Astrocyte (in vitro differentiated cells and primary cell): ENCODE measurements at regions not wholly inside any gene's neighbourhood (a gene's known extent, or its start where the extent isn't known, plus 50 kb on each side); places are given as distances from the start of the nearest gene placed in this dataset.
A peak's percentile ranks its signal among the peaks of the same experiment; 100 is the strongest.

Source experiments
- DNase-seq: peaks from one replicate; pipeline ENCODE4 v3.0.0-alpha.2; 2010; ENCODE audit warnings: low read depth
- FAIRE-seq: peaks from 2 replicates; lab custom pipeline; 2011; peaks lifted over from hg19 to GRCh38; lab: Jason Lieb, UNC
- H2AFZ ChIP-seq: 2 replicates; pipeline ENCODE4 v1.6.0; 2012; ENCODE audit warnings: low read depth, low read length, inconsistent platforms
- H3K27ac ChIP-seq: 2 replicates; pipeline ENCODE4 v1.5.1; 2011; ENCODE audit warnings: low read depth, low read length, inconsistent platforms
- H3K27me3 ChIP-seq: 2 replicates; pipeline ENCODE4 v1.6.0; 2011; ENCODE audit warnings: low read length, inconsistent platforms; ENCODE audit not compliant: insufficient read depth
- H3K36me3 ChIP-seq: 2 replicates; pipeline ENCODE4 v1.5.1; 2011; ENCODE audit warnings: low read length, inconsistent platforms; ENCODE audit not compliant: insufficient read depth
- H3K4me1 ChIP-seq: 2 replicates; pipeline ENCODE4 v1.5.1; 2011; ENCODE audit warnings: low read length, inconsistent platforms; ENCODE audit not compliant: insufficient read depth
- H3K4me2 ChIP-seq: 2 replicates; pipeline ENCODE4 v1.6.0; 2012; ENCODE audit warnings: low read length, inconsistent platforms
- H3K4me3 ChIP-seq: 2 replicates; pipeline ENCODE4 v1.5.1; 2011; ENCODE audit warnings: low read depth, mild to moderate bottlenecking, low read length, inconsistent platforms; ENCODE audit not compliant: insufficient read depth
- H3K79me2 ChIP-seq: 2 replicates; pipeline ENCODE4 v1.6.0; 2012; ENCODE audit warnings: mild to moderate bottlenecking, low read length, inconsistent platforms; ENCODE audit not compliant: insufficient read depth
- H3K9ac ChIP-seq: 2 replicates; pipeline ENCODE4 v1.6.0; 2012; ENCODE audit warnings: mild to moderate bottlenecking, low read length, inconsistent platforms
- H3K9me3 ChIP-seq: 2 replicates; pipeline ENCODE4 v1.5.1; 2012; ENCODE audit warnings: low read depth, mild to moderate bottlenecking, low read length, inconsistent platforms; ENCODE audit not compliant: insufficient read depth
- H4K20me1 ChIP-seq: 2 replicates; pipeline ENCODE4 v1.6.0; 2012; ENCODE audit warnings: low read length, inconsistent platforms; ENCODE audit not compliant: insufficient read depth
- H3K27ac Mint-ChIP-seq: one replicate; pipeline ENCODE4 v1.8.0; 2021; ENCODE audit warnings: mild to moderate bottlenecking, mixed read lengths; ENCODE audit not compliant: unreplicated experiment
- H3K27me3 Mint-ChIP-seq: one replicate; pipeline ENCODE4 v1.8.0; 2021; ENCODE audit warnings: low read depth, mixed read lengths; ENCODE audit not compliant: unreplicated experiment
- H3K36me3 Mint-ChIP-seq: one replicate; pipeline ENCODE4 v1.8.0; 2021; ENCODE audit warnings: low read depth, mixed read lengths; ENCODE audit not compliant: unreplicated experiment
- H3K4me1 Mint-ChIP-seq: one replicate; pipeline ENCODE4 v1.8.0; 2021; ENCODE audit warnings: low read depth, mixed read lengths; ENCODE audit not compliant: unreplicated experiment
- H3K4me3 Mint-ChIP-seq: one replicate; pipeline ENCODE4 v1.8.0; 2021; ENCODE audit warnings: mild to moderate bottlenecking, moderate library complexity, mixed read lengths; ENCODE audit not compliant: unreplicated experiment
- H3K9me3 Mint-ChIP-seq: one replicate; pipeline ENCODE4 v1.8.0; 2021; ENCODE audit warnings: mild to moderate bottlenecking, mixed read lengths; ENCODE audit not compliant: unreplicated experiment
- EZH2 ChIP-seq: IDR thresholded peaks from 2 replicates; pipeline ENCODE4 v1.6.1; 2012; ENCODE audit warnings: mild to moderate bottlenecking, low read length, inconsistent platforms; ENCODE audit not compliant: insufficient read depth
- TF ChIP-seq, protein P1 (sequence below): IDR thresholded peaks from 2 replicates; pipeline ENCODE4 v1.5.1; 2011; ENCODE audit warnings: low read depth, mild to moderate bottlenecking, inconsistent platforms, low read length, moderate library complexity; ENCODE audit not compliant: insufficient read depth

DNA sequence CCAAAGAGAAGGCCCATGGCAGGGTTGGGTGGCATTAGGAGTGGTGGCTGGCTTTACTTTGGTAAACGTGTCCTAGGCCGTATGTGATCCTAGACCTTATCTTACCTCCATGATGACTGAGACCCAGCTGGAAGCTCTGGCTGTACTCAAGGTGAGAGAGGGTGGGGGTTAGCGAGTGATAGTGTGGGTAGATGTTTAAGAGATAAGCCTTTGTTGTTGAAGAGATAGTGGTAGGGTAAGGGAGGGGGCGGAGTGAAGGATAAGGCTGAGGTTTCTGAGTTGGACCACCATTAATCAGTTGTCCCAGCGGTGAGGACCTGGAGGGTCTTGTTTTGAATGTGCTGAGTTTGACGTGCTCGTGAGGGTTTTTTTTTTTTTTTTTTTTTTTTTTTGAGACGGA is 61.5 kb upstream of the ULK4 start:
- DNase-seq: no peak
- H3K9me3 Mint-ChIP-seq: peaks cover 2% of the 10 kb centered on the region
- Histone ChIP-seq H2AFZ (no peak overlapping the region), H3K4me2 (no peak overlapping the region), H3K27me3 (no peaks in the 10 kb centered on the region), H4K20me1 (peaks cover 5% of the 10 kb centered on the region), H3K79me2 (peaks cover 84% of the 10 kb centered on the region), H3K4me1 (peaks cover 57% of the 10 kb centered on the region), H3K9me3 (no peaks in the 10 kb centered on the region), H3K9ac (no peak overlapping the region), H3K4me3 (no peak overlapping the region), H3K36me3 (no peaks in the 10 kb centered on the region), H3K27ac (peak overlapping the region; percentile 29)
- H3K4me1 Mint-ChIP-seq: peaks cover 72% of the 10 kb centered on the region
- FAIRE-seq: no peak
- peak overlapping the region; percentile 93 for H3K27ac Mint-ChIP-seq
- peaks cover 5% of the 10 kb centered on the region for H3K36me3 Mint-ChIP-seq
- peak overlapping the region; percentile 52 for H3K4me3 Mint-ChIP-seq
- no peaks in the 10 kb centered on the region for H3K27me3 Mint-ChIP-seq
- TF ChIP-seq EZH2: no peak
- TF ChIP-seq, protein P1, sequence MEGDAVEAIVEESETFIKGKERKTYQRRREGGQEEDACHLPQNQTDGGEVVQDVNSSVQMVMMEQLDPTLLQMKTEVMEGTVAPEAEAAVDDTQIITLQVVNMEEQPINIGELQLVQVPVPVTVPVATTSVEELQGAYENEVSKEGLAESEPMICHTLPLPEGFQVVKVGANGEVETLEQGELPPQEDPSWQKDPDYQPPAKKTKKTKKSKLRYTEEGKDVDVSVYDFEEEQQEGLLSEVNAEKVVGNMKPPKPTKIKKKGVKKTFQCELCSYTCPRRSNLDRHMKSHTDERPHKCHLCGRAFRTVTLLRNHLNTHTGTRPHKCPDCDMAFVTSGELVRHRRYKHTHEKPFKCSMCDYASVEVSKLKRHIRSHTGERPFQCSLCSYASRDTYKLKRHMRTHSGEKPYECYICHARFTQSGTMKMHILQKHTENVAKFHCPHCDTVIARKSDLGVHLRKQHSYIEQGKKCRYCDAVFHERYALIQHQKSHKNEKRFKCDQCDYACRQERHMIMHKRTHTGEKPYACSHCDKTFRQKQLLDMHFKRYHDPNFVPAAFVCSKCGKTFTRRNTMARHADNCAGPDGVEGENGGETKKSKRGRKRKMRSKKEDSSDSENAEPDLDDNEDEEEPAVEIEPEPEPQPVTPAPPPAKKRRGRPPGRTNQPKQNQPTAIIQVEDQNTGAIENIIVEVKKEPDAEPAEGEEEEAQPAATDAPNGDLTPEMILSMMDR: no peak

DNA sequence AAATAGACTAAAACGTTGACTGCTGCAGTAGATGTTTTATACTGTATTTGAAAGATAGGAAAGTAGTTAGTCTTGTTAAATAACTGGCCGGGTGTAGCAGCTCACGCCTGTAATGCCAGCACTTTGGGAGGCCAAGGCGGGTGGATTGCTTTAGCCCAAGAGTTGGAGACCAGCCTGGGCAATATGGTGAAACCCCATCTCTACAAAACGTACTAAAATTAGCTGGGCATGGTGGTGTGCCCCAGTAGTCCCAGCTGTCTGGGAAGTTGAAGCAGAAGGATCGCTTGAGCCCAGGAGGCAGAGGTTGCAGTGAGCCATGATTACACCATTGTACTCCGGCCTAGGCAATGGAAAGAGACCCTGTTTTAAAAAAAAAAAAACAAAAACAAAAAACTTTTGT is 60.5 kb upstream of the ULK4 start:
- H3K27ac ChIP-seq: peak overlapping the region; percentile 85

More for the DNA sequence above, 60.5 kb upstream of the ULK4 start:
- no peak for TF ChIP-seq EZH2
- TF ChIP-seq, protein P1: no peak
- no peak for FAIRE-seq
- DNase-seq: no peak
- Histone ChIP-seq H3K9ac (peak overlapping the region; percentile 48), H3K36me3 (no peaks in the 10 kb centered on the region), H2AFZ (no peak overlapping the region), H3K4me2 (peak overlapping the region; percentile 76), H3K9me3 (no peaks in the 10 kb centered on the region), H4K20me1 (peaks cover 9% of the 10 kb centered on the region), H3K27me3 (no peaks in the 10 kb centered on the region), H3K79me2 (peaks cover 84% of the 10 kb centered on the region), H3K4me1 (peaks cover 57% of the 10 kb centered on the region), H3K4me3 (no peak overlapping the region)
- no peaks in the 10 kb centered on the region for H3K9me3 Mint-ChIP-seq
- H3K4me1 Mint-ChIP-seq: peaks cover 70% of the 10 kb centered on the region
- H3K27ac Mint-ChIP-seq: peak overlapping the region; percentile 41
- H3K36me3 Mint-ChIP-seq: peaks cover 2% of the 10 kb centered on the region
- H3K27me3 Mint-ChIP-seq: no peaks in the 10 kb centered on the region
- H3K4me3 Mint-ChIP-seq: no peak overlapping the region
